ENCODE measurements at regions not wholly inside any gene's neighbourhood (a gene's known extent, or its start where the extent isn't known, plus 50 kb on each side); places are given as distances from the start of the nearest gene placed in this dataset.
"Not testable (repeated sequence)": the region's sequence is repeated elsewhere in the genome, so short reads cannot be mapped to it uniquely, and the experiment has no call there.

GRCh38 chr17:54494721-54495715 is 405.6 kb upstream of the TOM1L1 start:
- no peak for DNase-seq

- no peak for DNase-seq
These were observed 395.2 kb upstream of the TOM1L1 start for GRCh38 chr17:54505404-54505803.

- no peak for DNase-seq
These were observed 381.9 kb upstream of the TOM1L1 start for GRCh38 chr17:54518706-54519105.

GRCh38 chr17:54521137-54521536 is 379.5 kb upstream of the TOM1L1 start:
- DNase-seq: no peak

- no peak for DNase-seq
These were observed 376.2 kb upstream of the TOM1L1 start for GRCh38 chr17:54524501-54524900.

GRCh38 chr17:54527941-54528340 is 372.7 kb upstream of the TOM1L1 start:
- DNase-seq: no peak

- DNase-seq: no peak
These were observed 370.3 kb upstream of the TOM1L1 start for GRCh38 chr17:54530398-54530797.

- no peak for DNase-seq
These were observed 364.3 kb upstream of the TOM1L1 start for GRCh38 chr17:54536306-54536705.

- no peak for DNase-seq
These were observed 363.0 kb upstream of the TOM1L1 start for GRCh38 chr17:54537656-54538055.

- DNase-seq: no peak
These were observed 356.4 kb upstream of the TOM1L1 start for GRCh38 chr17:54544249-54544648.

- DNase-seq: no peak
These were observed 340.8 kb upstream of the TOM1L1 start for GRCh38 chr17:54559883-54560282.

- DNase-seq: no peak
These were observed 292.0 kb upstream of the TOM1L1 start for GRCh38 chr17:54608634-54609155.

GRCh38 chr17:54620399-54620978 is 280.2 kb upstream of the TOM1L1 start:
- DNase-seq: no peak

- DNase-seq: no peak
These were observed 276.9 kb upstream of the TOM1L1 start for GRCh38 chr17:54623746-54624145.

- no peak for DNase-seq
These were observed 274.4 kb upstream of the TOM1L1 start for GRCh38 chr17:54626146-54626703.

- DNase-seq: not testable (repeated sequence)
These were observed 261.2 kb upstream of the TOM1L1 start for GRCh38 chr17:54639426-54639825.

GRCh38 chr17:54662978-54663876 is 237.4 kb upstream of the TOM1L1 start:
- DNase-seq: no peak

- DNase-seq: no peak
These were observed 234.1 kb upstream of the TOM1L1 start for GRCh38 chr17:54666559-54666958.

GRCh38 chr17:54678158-54678557 is 222.5 kb upstream of the TOM1L1 start:
- no peak for DNase-seq

GRCh38 chr17:54680410-54680809 is 220.2 kb upstream of the TOM1L1 start:
- DNase-seq: no peak

- no peak for DNase-seq
These were observed 206.3 kb upstream of the TOM1L1 start for GRCh38 chr17:54694287-54694887.
